ENCODE measurements at regions not wholly inside any gene's neighbourhood (a gene's known extent, or its start where the extent isn't known, plus 50 kb on each side); places are given as distances from the start of the nearest gene placed in this dataset.

GRCh38 chr2:128492966-128493811 lies 174.5 kb upstream of the HS6ST1 start:
- POLR2A ChIA-PET = no interaction called here
- TF ChIP-seq GATA2 (IDR thresholded peaks at IDR 0.05; ENCODE audit: insufficient read depth, insufficient read length, low read depth, low read length) (no peak), POLR2AphosphoS5 (IDR thresholded peaks at IDR 0.05; ENCODE audit: insufficient read depth, low read depth, low read length) (no peak), FOS (IDR thresholded peaks at IDR 0.05; ENCODE audit: borderline replicate concordance, insufficient read depth, low read length) (no peak)
- H3K9me1 ChIP-seq (replicated peaks; ENCODE audit: control insufficient read depth, extremely low read depth, insufficient read depth, low read length) = no peaks in the 10 kb centered on the region
- H2AFZ ChIP-seq (ENCODE audit: low read depth, low read length) = no peak overlapping the region
- peaks cover 0 to 2% of the 10 kb centered on the region in 2 experiments for H3K27me3 ChIP-seq (ENCODE audit: control insufficient read depth in 2 of 2, insufficient read depth in 2 of 2, low read length in 2 of 2)
- dilution Hi-C loops (cut with MboI; ENCODE audit: extremely low pct_ligation_motif_present, low sequenced_read_pairs) (no loop called here), intact Hi-C loops (cut with micrococcal nuclease) (no loop called here)
- H3K79me2 ChIP-seq (ENCODE audit: control insufficient read depth, insufficient read depth, low read length) = no peaks in the 10 kb centered on the region
- no peak overlapping the region for H3K27ac ChIP-seq (ENCODE audit: insufficient read depth, low read depth, low read length)
- CTCF ChIA-PET = no interaction called here
- DNase-seq (ENCODE audit: low read depth, low spot score) (no peak), FAIRE-seq (no peak)
- H3K36me3 ChIP-seq (ENCODE audit: control insufficient read depth in 2 of 2, extremely low read depth in 1 of 2, insufficient read depth in 2 of 2, low read length in 2 of 2) = no peaks in the 10 kb centered on the region
- H3K4me3 ChIP-seq (replicated peaks in 1 of 3; ENCODE audit: insufficient read depth in 1 of 3, low read depth in 1 of 3, low read length in 3 of 3) = no peak overlapping the region
- H3K9me3 ChIP-seq (replicated peaks; ENCODE audit: control insufficient read depth, insufficient read depth, low read length) = no peaks in the 10 kb centered on the region
- no peak overlapping the region for H3K9ac ChIP-seq (replicated peaks; ENCODE audit: extremely low read depth, insufficient read depth, low read length)
- no peak overlapping the region for H3K4me2 ChIP-seq (ENCODE audit: insufficient read depth, low read length)
- no peaks in the 10 kb centered on the region for H3K4me1 ChIP-seq (ENCODE audit: control insufficient read depth, extremely low read depth, insufficient read depth, low read length)
- H4K20me1 ChIP-seq (replicated peaks; ENCODE audit: control insufficient read depth, extremely low read depth, insufficient read depth, low read length) = no peaks in the 10 kb centered on the region
- no TSS peak for BruUV-seq (replicated peaks)

- Histone ChIP-seq H3K36me3 (ENCODE audit: control insufficient read depth in 2 of 2, extremely low read depth in 1 of 2, insufficient read depth in 2 of 2, low read length in 2 of 2) (no peaks in the 10 kb centered on the region), H3K9ac (replicated peaks; ENCODE audit: extremely low read depth, insufficient read depth, low read length) (no peak overlapping the region), H3K4me1 (ENCODE audit: control insufficient read depth, extremely low read depth, insufficient read depth, low read length) (no peaks in the 10 kb centered on the region), H3K27ac (ENCODE audit: insufficient read depth, low read depth, low read length) (no peak overlapping the region), H3K9me3 (replicated peaks; ENCODE audit: control insufficient read depth, insufficient read depth, low read length) (no peaks in the 10 kb centered on the region), H3K4me2 (ENCODE audit: insufficient read depth, low read length) (no peak overlapping the region), H2AFZ (ENCODE audit: low read depth, low read length) (no peak overlapping the region), H4K20me1 (replicated peaks; ENCODE audit: control insufficient read depth, extremely low read depth, insufficient read depth, low read length) (no peaks in the 10 kb centered on the region), H3K79me2 (ENCODE audit: control insufficient read depth, insufficient read depth, low read length) (no peaks in the 10 kb centered on the region), H3K9me1 (replicated peaks; ENCODE audit: control insufficient read depth, extremely low read depth, insufficient read depth, low read length) (no peaks in the 10 kb centered on the region), H3K4me3 (replicated peaks in 1 of 3; ENCODE audit: insufficient read depth in 1 of 3, low read depth in 1 of 3, low read length in 3 of 3) (no peak overlapping the region), H3K27me3 (ENCODE audit: control insufficient read depth in 2 of 2, insufficient read depth in 2 of 2, low read length in 2 of 2) (peaks cover 0 to 2% of the 10 kb centered on the region in 2 experiments)
- FAIRE-seq (no peak), DNase-seq (ENCODE audit: low read depth, low spot score) (no peak)
- dilution Hi-C loops (cut with MboI; ENCODE audit: extremely low pct_ligation_motif_present, low sequenced_read_pairs) (no loop called here), intact Hi-C loops (cut with micrococcal nuclease) (no loop called here)
- BruUV-seq (replicated peaks) = no TSS peak
- no peak for TF ChIP-seq POLR2AphosphoS5 (IDR thresholded peaks at IDR 0.05; ENCODE audit: insufficient read depth, low read depth, low read length)
- no peak for TF ChIP-seq CTCF (IDR thresholded peaks at IDR 0.05; ENCODE audit: extremely low read depth in 1 of 2, insufficient read depth in 1 of 2, low read depth in 1 of 2, low read length in 2 of 2)
- TF ChIP-seq EZH2 (IDR thresholded peaks at IDR 0.05; ENCODE audit: borderline replicate concordance, low read depth, low read length, severe bottlenecking) = no peak
- TF ChIP-seq JUN (IDR thresholded peaks at IDR 0.05; ENCODE audit: borderline replicate concordance, insufficient read depth, insufficient read length, low read depth) = no peak
- ChIA-PET CTCF (no interaction called here), POLR2A (no interaction called here)
Measured at GRCh38 chr2:128493880-128494279, 175.2 kb upstream of the HS6ST1 start.
